ENCODE measurements at regions not wholly inside any gene's neighbourhood (a gene's known extent, or its start where the extent isn't known, plus 50 kb on each side); places are given as distances from the start of the nearest gene placed in this dataset.

DNA sequence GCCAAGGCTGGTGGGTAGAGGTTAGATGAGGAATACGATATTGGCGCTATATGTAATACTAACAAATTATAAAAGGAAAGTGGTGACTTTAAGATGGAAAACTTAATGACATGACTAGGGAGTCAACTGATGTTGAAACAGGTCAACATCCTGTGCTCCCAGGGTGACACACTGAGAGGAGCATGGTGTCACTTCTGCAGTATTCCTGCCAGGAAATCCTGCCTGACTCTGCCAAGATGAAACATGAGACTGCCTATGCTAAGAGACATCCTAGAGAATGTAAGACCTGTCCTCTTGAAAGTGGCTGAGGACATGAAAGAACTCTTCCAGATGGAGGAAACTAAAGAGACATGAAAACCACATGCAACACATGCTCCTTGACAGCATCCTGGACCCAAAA, 65.0 kb upstream of the KCND3 start:
- Mint-ChIP-seq H3K27ac (no peak overlapping the region), H3K9me3 (no peaks in the 10 kb centered on the region), H3K4me1 (ENCODE audit: unreplicated experiment) (no peaks in the 10 kb centered on the region), H3K4me3 (no peak overlapping the region), H3K36me3 (no peaks in the 10 kb centered on the region), H3K27me3 (peaks cover 6% of the 10 kb centered on the region)
- DNase-seq (ENCODE audit: extremely low spot score, unreplicated experiment) = no peak
- TF ChIP-seq, protein P1, sequence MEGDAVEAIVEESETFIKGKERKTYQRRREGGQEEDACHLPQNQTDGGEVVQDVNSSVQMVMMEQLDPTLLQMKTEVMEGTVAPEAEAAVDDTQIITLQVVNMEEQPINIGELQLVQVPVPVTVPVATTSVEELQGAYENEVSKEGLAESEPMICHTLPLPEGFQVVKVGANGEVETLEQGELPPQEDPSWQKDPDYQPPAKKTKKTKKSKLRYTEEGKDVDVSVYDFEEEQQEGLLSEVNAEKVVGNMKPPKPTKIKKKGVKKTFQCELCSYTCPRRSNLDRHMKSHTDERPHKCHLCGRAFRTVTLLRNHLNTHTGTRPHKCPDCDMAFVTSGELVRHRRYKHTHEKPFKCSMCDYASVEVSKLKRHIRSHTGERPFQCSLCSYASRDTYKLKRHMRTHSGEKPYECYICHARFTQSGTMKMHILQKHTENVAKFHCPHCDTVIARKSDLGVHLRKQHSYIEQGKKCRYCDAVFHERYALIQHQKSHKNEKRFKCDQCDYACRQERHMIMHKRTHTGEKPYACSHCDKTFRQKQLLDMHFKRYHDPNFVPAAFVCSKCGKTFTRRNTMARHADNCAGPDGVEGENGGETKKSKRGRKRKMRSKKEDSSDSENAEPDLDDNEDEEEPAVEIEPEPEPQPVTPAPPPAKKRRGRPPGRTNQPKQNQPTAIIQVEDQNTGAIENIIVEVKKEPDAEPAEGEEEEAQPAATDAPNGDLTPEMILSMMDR (conservative IDR thresholded peaks at IDR 0.05) = no peak

DNA sequence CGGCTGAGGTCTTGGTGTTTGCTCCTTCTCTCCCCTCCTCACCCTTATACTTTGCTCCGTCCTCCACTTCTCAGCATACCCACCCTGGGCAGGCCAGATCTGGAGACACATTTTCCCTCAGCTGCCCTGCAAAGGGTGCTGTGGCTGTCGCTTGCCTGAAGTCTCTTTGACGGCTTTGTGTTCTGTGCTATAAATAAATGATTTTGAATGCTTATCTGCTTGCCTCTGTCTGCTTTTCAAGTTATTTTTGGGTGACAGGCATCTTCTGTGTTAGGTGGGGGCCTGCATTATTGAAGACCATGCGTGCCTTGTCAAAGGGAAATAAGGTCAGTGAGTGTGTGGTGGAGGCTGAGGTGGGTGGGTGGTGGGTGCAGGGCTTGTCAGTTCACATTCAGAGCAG, 66.9 kb upstream of the KCND3 start:
- H3K4me3 Mint-ChIP-seq = no peak overlapping the region
- H3K4me1 Mint-ChIP-seq (ENCODE audit: unreplicated experiment) = no peaks in the 10 kb centered on the region
- peaks cover 2% of the 10 kb centered on the region for H3K27me3 Mint-ChIP-seq
- no peaks in the 10 kb centered on the region for H3K36me3 Mint-ChIP-seq
- TF ChIP-seq, protein P1 (conservative IDR thresholded peaks at IDR 0.05) = no peak
- H3K9me3 Mint-ChIP-seq = no peaks in the 10 kb centered on the region
- DNase-seq (ENCODE audit: extremely low spot score, unreplicated experiment) = no peak
- no peak overlapping the region for H3K27ac Mint-ChIP-seq

DNA sequence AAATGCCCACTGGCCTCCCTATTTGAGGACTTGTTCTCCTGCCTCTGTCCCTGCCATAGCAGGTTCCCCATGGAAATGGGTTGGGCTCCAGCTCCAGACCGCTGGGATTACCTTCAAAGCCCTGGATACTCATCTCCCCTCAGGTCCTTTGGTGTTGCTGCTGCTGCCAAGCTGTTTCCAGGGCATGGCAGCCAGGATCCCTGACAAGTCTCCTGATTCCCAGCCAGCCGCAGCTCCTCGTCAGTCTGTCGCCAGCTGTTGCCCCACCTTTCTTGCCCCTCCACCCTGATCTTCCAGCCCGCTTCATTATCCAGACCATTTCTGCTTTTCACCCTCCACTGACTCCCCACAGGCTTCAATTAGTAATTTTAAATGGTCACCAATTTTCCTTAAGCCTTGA, 68.3 kb upstream of the KCND3 start:
- Mint-ChIP-seq H3K4me3 (no peak overlapping the region), H3K27ac (no peak overlapping the region), H3K36me3 (no peaks in the 10 kb centered on the region), H3K27me3 (peaks cover 2% of the 10 kb centered on the region), H3K4me1 (ENCODE audit: unreplicated experiment) (no peaks in the 10 kb centered on the region), H3K9me3 (no peaks in the 10 kb centered on the region)
- TF ChIP-seq, protein P1 (conservative IDR thresholded peaks at IDR 0.05) = no peak
- DNase-seq (ENCODE audit: extremely low spot score, unreplicated experiment) = no peak

DNA sequence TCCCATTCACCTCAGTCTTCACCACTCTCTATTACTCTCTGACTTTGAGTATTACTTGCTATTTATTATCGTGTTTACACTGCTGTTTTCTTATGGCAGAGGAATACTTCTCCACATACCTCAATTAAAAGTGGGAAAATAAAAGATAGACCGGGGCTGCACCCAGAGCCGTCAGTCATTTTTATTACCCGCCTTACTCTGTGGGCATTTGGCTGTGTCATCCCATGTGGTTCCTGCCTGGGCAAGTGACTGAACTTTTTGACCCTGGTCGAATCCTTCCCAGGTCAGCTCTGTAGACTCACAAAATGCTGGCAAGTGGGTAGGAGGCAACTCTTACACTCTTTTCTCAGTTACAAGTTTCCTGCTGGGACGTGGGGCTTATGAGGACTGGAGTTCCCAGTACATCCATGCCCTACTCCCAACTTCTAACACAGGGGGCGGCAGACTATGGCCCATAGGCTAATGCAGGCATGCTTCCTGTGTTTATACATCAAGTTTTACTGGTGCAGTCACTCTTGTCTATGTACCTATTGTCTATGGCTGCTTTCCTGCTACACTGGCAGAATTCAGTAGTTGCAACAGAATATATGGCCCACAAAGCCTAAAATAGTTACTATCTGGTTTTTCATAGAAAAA, 69.5 kb upstream of the KCND3 start:
- Mint-ChIP-seq H3K27me3 (peaks cover 2% of the 10 kb centered on the region), H3K27ac (no peak overlapping the region), H3K9me3 (no peaks in the 10 kb centered on the region), H3K4me1 (ENCODE audit: unreplicated experiment) (no peaks in the 10 kb centered on the region), H3K4me3 (no peak overlapping the region), H3K36me3 (no peaks in the 10 kb centered on the region)
- TF ChIP-seq, protein P1 (conservative IDR thresholded peaks at IDR 0.05) = no peak
- DNase-seq (ENCODE audit: extremely low spot score, unreplicated experiment) = no peak

DNA sequence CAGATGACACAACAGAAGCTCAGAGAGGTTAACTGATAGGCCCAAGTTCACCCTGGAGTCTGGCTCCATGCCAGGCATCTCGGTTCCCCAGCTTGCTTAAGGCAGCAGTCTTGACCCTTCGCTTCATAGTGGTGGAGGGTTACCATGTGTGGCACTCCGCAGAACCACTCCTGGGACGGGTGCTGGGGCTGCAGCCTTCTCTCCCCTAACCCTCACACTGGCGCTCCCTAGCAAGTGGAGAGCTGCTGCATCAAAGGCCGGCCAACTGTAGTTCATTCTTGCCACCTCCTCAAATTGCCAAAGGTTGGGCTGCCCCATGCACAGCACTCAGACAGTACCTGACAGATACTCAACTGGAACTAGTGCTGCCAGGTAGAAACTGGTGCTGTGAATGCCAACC, 70.2 kb upstream of the KCND3 start:
- H3K4me3 Mint-ChIP-seq = no peak overlapping the region
- no peak overlapping the region for H3K27ac Mint-ChIP-seq
- H3K4me1 Mint-ChIP-seq (ENCODE audit: unreplicated experiment) = no peaks in the 10 kb centered on the region
- H3K36me3 Mint-ChIP-seq = no peaks in the 10 kb centered on the region
- TF ChIP-seq, protein P1 (conservative IDR thresholded peaks at IDR 0.05) = no peak
- no peaks in the 10 kb centered on the region for H3K9me3 Mint-ChIP-seq
- no peak for DNase-seq (ENCODE audit: extremely low spot score, unreplicated experiment)
- H3K27me3 Mint-ChIP-seq = peaks cover 2% of the 10 kb centered on the region

DNA sequence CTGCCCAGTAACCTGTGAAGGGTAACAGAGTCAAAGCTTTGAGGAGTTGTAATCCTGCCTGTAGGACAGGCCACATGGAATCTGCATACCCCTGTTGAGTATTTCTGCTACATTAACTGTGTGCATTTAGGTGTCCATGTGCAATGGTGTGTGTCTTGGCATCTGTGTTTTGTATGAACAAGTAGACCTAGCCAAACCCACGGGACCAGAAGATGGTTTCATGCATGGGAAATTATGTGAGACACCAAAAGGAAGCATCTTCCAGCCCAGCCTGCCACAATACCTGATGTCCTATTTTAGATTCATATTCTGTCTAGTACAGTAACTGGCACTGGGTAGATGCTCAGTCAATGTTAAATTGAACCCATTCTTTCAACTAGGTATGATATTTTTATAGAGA, 70.8 kb upstream of the KCND3 start:
- Mint-ChIP-seq H3K4me1 (ENCODE audit: unreplicated experiment) (no peaks in the 10 kb centered on the region), H3K27me3 (peaks cover 2% of the 10 kb centered on the region), H3K36me3 (no peaks in the 10 kb centered on the region), H3K4me3 (no peak overlapping the region), H3K9me3 (no peaks in the 10 kb centered on the region), H3K27ac (no peak overlapping the region)
- DNase-seq (ENCODE audit: extremely low spot score, unreplicated experiment) = no peak
- TF ChIP-seq, protein P1 (conservative IDR thresholded peaks at IDR 0.05) = no peak

Data from type B pancreatic cell (in vitro differentiated cells).